DOHH2 (cell line): ENCODE measurements at regions not wholly inside any gene's neighbourhood (a gene's known extent, or its start where the extent isn't known, plus 50 kb on each side); places are given as distances from the start of the nearest gene placed in this dataset.

Experiments
- EZH2phosphoT487 ChIP-seq: fragments of 200-600 bp; sonication (generic); IDR thresholded peaks from 2 replicates; pipeline ENCODE4 v1.6.1; 2017; ENCODE audit warnings: borderline replicate concordance, mild to moderate bottlenecking, antibody characterized with exemption, low read length, moderate library complexity, mixed read lengths
- TF ChIP-seq, protein P1 (sequence below): fragments of 200-600 bp; sonication (generic); IDR thresholded peaks from one replicate; pipeline ENCODE4 v1.5.1; 2014; ENCODE audit warnings: antibody characterized with exemption, mild to moderate bottlenecking, low read depth, low read length; ENCODE audit not compliant: poor library complexity, severe bottlenecking

DNA sequence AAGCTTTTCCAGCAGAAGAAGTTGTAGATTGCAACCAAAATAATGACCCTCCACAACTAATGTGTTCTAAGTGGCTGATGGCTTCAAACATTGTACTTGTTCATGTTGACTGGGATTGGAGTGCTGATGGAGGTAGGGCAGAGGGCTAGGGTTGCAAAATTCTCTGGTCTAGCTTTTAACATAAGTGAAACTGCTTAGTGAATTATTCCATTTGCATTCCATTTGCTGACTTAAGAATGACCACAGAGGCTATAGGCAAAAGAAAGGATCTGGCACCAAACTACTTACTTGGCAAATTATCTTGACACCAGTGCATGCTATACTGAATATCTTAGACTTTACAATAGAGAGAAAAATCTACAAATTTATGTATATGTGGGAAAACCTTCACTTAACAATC, 287.0 kb downstream of the FGF9 start:
- TF ChIP-seq, protein P1, sequence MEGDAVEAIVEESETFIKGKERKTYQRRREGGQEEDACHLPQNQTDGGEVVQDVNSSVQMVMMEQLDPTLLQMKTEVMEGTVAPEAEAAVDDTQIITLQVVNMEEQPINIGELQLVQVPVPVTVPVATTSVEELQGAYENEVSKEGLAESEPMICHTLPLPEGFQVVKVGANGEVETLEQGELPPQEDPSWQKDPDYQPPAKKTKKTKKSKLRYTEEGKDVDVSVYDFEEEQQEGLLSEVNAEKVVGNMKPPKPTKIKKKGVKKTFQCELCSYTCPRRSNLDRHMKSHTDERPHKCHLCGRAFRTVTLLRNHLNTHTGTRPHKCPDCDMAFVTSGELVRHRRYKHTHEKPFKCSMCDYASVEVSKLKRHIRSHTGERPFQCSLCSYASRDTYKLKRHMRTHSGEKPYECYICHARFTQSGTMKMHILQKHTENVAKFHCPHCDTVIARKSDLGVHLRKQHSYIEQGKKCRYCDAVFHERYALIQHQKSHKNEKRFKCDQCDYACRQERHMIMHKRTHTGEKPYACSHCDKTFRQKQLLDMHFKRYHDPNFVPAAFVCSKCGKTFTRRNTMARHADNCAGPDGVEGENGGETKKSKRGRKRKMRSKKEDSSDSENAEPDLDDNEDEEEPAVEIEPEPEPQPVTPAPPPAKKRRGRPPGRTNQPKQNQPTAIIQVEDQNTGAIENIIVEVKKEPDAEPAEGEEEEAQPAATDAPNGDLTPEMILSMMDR, result no peak
- no peak for TF ChIP-seq EZH2phosphoT487
